NOMO-1 (cell line): ENCODE measurements at regions not wholly inside any gene's neighbourhood (a gene's known extent, or its start where the extent isn't known, plus 50 kb on each side); places are given as distances from the start of the nearest gene placed in this dataset.

Experiments
- DNase-seq, 2 experiments: peaks; one replicate each; lab custom pipeline; 2025; ENCODE audit not compliant: unreplicated experiment in 2 of 2; lab: John Stamatoyannopoulos, UW

DNA sequence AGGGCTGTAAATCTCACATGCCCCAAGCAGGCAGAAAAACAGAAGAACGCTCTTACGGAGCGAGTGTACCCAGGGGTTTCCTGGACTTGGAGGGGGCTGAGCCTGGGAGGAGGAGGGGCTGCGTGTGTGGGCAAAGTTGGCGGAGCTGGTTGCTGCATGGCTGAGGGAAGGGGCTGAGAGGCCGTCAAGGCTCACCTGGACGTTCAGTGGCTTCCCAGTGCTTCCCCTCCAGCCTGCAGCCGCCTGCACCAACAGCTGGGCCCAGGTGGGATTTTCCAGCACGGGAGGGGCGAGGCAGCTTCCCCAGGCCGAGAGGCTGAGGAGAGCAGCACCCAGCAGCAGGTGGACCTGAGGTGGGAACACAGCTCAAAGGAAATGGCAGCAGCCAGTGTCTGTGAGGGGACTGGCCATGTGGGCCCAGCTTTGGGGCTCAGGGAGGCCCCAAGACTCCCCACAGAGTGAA is 70.6 kb upstream of the CTDP1 start:
- no peak for DNase-seq

- DNase-seq, result no peak
Measured at GRCh38 chr18:79609841-79610281, 69.7 kb upstream of the CTDP1 start.

- no peak for DNase-seq
Measured at GRCh38 chr18:79610461-79611039, 69.1 kb upstream of the CTDP1 start.

DNA sequence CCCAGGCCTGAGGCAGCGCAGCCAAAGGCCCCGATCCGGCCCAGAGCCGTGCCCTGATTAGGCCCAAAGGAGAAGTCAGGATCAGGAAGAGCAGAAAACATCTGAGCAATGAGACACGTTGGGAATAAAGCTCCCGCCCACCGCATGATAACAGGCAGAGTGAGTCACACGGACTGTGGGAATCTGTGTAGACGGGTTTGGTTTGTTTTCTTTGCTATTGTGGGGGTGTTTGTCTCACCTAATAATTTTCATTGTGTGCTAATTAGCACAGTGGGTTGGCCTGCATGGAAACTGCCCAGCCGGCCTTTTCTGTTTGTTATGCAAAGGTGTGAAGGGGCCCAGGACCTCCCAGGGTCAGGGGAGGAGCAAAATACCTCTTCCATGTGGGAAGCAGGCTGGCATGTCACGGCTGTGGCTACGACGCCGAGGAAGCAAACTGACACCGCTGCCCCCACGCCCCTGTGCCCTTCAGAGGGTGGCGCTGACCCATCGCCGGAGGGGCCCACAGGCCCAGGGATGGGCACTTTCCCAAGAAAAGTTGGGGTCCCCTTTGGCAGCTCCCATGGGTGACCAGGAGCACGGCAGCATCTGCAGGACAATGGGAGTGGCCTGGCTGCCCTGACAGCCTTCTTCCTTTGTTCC is 68.4 kb upstream of the CTDP1 start:
- DNase-seq, result no peak

- DNase-seq, result no peak
Measured at GRCh38 chr18:79612291-79613108, 67.1 kb upstream of the CTDP1 start.

GRCh38 chr18:79613186-79613931 is 66.2 kb upstream of the CTDP1 start:
- DNase-seq, result no peak

- DNase-seq, result no peak
Measured at GRCh38 chr18:79614211-79614955, 65.2 kb upstream of the CTDP1 start.

DNA sequence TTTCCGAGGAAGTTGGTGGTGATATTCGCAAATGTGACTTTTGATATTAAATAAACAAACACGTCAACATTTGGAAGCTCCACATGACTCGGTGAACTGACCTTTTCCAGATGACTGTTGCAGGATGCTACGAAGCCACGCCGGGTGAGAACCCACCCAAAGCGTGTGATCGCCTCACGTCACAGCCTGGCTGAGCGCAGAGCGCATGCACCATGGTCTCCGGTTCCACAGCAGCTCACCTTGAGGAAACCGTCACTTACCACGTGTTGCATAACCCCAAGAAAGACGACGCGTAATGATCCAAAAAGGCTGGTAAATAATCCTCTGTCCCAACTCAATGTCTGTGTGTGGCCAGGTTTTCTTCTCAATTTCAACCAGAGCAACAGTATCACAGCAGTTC is 64.5 kb upstream of the CTDP1 start:
- no peak for DNase-seq

DNA sequence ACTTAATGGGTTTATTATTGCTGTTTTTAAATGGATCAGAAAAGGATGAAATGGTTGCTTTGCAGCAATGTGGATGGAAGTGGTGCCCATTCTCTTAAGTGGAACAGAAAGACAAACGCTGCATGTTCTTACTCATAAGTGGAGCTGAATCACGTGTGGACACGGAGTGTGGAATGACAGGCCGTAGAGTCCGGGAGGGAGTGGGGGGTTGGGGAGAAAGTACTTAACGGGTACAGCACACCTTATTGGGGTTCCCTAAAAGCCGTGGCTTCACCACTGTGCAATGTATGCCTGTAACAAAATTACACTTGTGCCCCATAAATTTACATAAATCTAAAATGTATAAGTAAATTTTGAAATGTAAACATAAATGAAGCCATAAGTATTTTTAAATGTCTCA is 64.0 kb upstream of the CTDP1 start:
- no peak for DNase-seq

DNA sequence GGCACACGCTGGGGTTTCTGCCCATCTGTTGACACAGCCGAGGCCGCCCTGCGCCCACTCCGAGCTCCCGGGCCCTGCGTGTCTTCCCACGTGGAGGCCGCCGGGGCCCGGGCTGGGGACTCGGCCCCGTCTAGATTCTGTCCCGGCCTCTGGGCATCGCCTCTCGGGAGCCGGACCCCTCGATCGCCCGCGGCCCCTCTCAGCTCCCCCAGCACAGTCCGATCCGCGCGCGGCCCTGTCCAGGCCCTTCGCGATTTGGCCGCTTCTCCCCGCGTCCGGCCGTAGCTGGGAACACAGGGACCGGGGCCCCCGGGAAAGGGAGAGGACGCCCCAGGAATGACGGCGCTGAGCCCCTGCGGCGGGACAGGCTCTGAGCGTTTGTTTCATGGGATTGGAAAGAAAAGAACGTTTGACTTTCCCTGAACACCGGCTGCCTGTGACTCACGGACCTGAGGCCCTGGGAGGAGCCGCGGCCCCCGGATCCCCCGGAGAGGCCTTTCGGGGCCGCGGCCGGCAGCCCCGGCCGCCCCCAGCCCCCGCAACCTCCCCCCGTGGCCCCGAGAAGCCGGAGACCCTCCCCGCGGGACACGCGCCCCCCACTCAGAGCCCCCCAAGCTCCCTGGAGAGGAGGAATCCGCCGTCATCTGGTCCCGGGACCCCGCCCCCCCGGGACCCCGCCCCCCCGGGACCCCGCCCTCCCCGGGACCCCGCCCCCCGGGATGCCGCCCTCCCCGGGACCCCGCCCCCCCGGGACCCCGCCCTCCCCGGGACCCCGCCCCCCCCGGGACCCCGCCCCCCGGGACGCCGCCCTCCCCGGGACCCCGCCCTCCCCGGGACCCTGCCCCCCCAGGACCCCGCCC is 62.7 kb upstream of the CTDP1 start:
- no peak for DNase-seq

GRCh38 chr18:79617511-79618500 is 61.8 kb upstream of the CTDP1 start:
- no peak for DNase-seq

GRCh38 chr18:79620576-79621165 is 58.9 kb upstream of the CTDP1 start:
- DNase-seq, result no peak

- no peak for DNase-seq
Measured at GRCh38 chr18:79621501-79621900, 58.1 kb upstream of the CTDP1 start.

- no peak for DNase-seq
Measured at GRCh38 chr18:79622004-79622403, 57.6 kb upstream of the CTDP1 start.

GRCh38 chr18:79624356-79625170 is 55.0 kb upstream of the CTDP1 start:
- peak; percentile 14 to 60 for DNase-seq

DNA sequence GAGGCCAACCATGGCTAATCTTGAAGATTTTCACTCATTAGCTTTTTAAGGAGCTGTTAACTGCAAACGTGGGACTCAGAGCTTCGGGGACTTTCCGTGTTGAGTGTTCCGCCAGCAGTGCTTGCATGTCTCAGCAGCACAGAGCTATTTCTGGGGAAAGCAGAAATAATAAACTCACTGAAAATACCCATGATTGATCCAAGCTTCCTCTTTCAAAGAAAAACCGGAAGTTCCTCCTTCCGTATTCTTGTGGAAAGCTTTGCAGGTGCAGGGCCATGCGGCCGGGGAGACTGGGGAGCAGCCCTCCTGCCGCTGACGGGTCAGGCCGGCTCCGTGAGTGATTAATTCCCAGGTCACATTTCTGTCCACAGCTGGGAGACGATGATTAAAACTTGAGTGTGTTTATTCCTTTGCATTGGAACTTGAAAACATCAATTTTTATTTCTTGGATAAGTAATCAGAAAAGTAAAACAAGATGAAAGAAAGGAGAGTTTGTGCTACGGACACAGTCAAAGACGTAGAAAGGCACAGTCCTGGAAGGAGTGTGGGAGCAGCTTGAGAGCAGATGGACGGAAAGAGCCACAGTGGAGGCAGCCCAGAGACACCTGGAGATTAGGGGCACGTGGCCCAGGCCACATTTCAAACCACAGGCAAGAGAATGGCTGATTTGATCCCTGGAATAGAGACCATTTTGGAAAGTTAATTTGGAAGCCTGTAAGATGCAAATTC is 54.2 kb upstream of the CTDP1 start:
- peak; percentile 76 to 97 for DNase-seq
